Hepatocyte (in vitro differentiated cells): ENCODE measurements at regions not wholly inside any gene's neighbourhood (a gene's known extent, or its start where the extent isn't known, plus 50 kb on each side); places are given as distances from the start of the nearest gene placed in this dataset.
"Not testable (repeated sequence)": the region's sequence is repeated elsewhere in the genome, so short reads cannot be mapped to it uniquely, and the experiment has no call there.

Experiments used
- DNase-seq: peaks from one replicate; pipeline ENCODE4 v3.0.0-alpha.2; 2016; ENCODE audit warnings: low spot score
- H2AFZ ChIP-seq: fragments of 200-600 bp; sonication (generic); 2 replicates; pipeline ENCODE4 v1.6.0; 2016; ENCODE audit warnings: antibody characterized with exemption, mild to moderate bottlenecking
- H3K27ac ChIP-seq: fragments of 200-600 bp; sonication (generic); 2 replicates; pipeline ENCODE4 v1.5.1; 2016; ENCODE audit warnings: mild to moderate bottlenecking
- H3K27me3 ChIP-seq: fragments of 200-600 bp; sonication (generic); 2 replicates; pipeline ENCODE4 v1.6.1; 2016
- H3K36me3 ChIP-seq: fragments of 200-600 bp; sonication (generic); replicated peaks from 2 replicates; pipeline ENCODE4 v1.5.1; 2016; ENCODE audit warnings: low read depth; ENCODE audit not compliant: insufficient read depth
- H3K4me1 ChIP-seq: fragments of 200-600 bp; sonication (generic); 2 replicates; pipeline ENCODE4 v1.5.1; 2016; ENCODE audit warnings: mild to moderate bottlenecking, moderate library complexity; ENCODE audit not compliant: insufficient read depth
- H3K4me2 ChIP-seq: fragments of 200-600 bp; sonication (generic); 2 replicates; pipeline ENCODE4 v1.6.0; 2016
- H3K4me3 ChIP-seq: fragments of 200-600 bp; sonication (generic); 2 replicates; pipeline ENCODE4 v1.5.1; 2016; ENCODE audit warnings: mild to moderate bottlenecking
- H3K79me2 ChIP-seq: fragments of 200-600 bp; sonication (generic); 2 replicates; pipeline ENCODE4 v1.6.0; 2017; ENCODE audit warnings: mild to moderate bottlenecking
- H3K9me2 ChIP-seq: fragments of 200-600 bp; sonication (generic); replicated peaks from 2 replicates; pipeline ENCODE4 v1.6.0; 2017; ENCODE audit warnings: mild to moderate bottlenecking; ENCODE audit not compliant: insufficient read depth
- H3K9me3 ChIP-seq: fragments of 200-600 bp; sonication (generic); 2 replicates; pipeline ENCODE4 v1.5.1; 2016; ENCODE audit warnings: low read depth, mild to moderate bottlenecking
- H4K20me1 ChIP-seq: fragments of 200-600 bp; sonication (generic); 2 replicates; pipeline ENCODE4 v1.6.0; 2016; ENCODE audit warnings: mild to moderate bottlenecking; ENCODE audit not compliant: insufficient read depth, poor library complexity, severe bottlenecking
- EZH2 ChIP-seq: fragments of 200-600 bp; sonication (generic); IDR thresholded peaks from 2 replicates; pipeline ENCODE4 v1.6.1; 2016; ENCODE audit warnings: antibody characterized with exemption, mild to moderate bottlenecking, borderline replicate concordance
- EZH2phosphoT487 ChIP-seq: fragments of 200-600 bp; sonication (generic); IDR thresholded peaks from one replicate; pipeline ENCODE4 v1.6.1; 2018; ENCODE audit warnings: antibody characterized with exemption, mild to moderate bottlenecking, low read depth, moderate library complexity; ENCODE audit not compliant: unreplicated experiment, severe bottlenecking
- WGBS: methylation state at CpG from one replicate; pipeline ENCODE4 v1.1.6; 2016; ENCODE audit warnings: low lambda C conversion rate; ENCODE audit errors: missing lambda C conversion rate; 5-methylcytosine and 5-hydroxymethylcytosine counted together
- TF ChIP-seq, protein P1 (sequence below): fragments of 200-600 bp; sonication (generic); IDR thresholded peaks from 2 replicates; pipeline ENCODE4 v1.5.1; 2016; ENCODE audit warnings: antibody characterized with exemption, mild to moderate bottlenecking; ENCODE audit not compliant: poor library complexity

DNA sequence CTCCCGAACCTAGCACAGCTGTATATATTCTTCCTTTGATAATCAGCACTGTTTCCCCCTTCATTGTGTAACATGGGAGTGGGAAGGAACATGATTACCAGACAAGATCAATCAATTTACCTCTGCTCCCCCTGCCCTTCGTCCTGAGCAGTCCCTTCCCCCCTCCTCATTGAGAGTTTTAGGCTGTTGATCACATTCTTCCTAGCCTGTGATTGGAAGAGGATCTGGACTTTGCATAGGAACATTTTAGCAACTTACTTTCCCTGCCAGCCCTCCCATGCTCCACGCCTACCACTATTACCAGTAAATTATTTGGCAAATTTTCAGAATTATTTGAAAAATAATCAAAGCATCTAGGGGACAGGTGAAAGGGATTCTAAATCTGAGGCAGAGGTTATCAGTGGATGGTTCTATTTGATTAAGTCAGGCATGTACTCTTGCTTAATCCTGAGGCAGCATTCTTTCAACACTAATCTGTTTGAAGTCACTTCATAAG is 62.7 kb upstream of the ABCD3 start:
- Histone ChIP-seq H3K9me3 (no peaks in the 10 kb centered on the region), H3K79me2 (no peaks in the 10 kb centered on the region), H2AFZ (no peak overlapping the region), H3K4me1 (peaks cover 5% of the 10 kb centered on the region), H3K27ac (no peak overlapping the region), H3K4me2 (no peak overlapping the region), H3K4me3 (no peak overlapping the region), H3K36me3 (no peaks in the 10 kb centered on the region), H4K20me1 (no peaks in the 10 kb centered on the region), H3K27me3 (no peaks in the 10 kb centered on the region), H3K9me2 (no peaks in the 10 kb centered on the region)
- DNase-seq: no peak
- 54% methylated on average over 3 of the region's 3 CpGs for WGBS
- TF ChIP-seq, protein P1, sequence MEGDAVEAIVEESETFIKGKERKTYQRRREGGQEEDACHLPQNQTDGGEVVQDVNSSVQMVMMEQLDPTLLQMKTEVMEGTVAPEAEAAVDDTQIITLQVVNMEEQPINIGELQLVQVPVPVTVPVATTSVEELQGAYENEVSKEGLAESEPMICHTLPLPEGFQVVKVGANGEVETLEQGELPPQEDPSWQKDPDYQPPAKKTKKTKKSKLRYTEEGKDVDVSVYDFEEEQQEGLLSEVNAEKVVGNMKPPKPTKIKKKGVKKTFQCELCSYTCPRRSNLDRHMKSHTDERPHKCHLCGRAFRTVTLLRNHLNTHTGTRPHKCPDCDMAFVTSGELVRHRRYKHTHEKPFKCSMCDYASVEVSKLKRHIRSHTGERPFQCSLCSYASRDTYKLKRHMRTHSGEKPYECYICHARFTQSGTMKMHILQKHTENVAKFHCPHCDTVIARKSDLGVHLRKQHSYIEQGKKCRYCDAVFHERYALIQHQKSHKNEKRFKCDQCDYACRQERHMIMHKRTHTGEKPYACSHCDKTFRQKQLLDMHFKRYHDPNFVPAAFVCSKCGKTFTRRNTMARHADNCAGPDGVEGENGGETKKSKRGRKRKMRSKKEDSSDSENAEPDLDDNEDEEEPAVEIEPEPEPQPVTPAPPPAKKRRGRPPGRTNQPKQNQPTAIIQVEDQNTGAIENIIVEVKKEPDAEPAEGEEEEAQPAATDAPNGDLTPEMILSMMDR: no peak
- TF ChIP-seq EZH2phosphoT487: no peak
- TF ChIP-seq EZH2: no peak

DNA sequence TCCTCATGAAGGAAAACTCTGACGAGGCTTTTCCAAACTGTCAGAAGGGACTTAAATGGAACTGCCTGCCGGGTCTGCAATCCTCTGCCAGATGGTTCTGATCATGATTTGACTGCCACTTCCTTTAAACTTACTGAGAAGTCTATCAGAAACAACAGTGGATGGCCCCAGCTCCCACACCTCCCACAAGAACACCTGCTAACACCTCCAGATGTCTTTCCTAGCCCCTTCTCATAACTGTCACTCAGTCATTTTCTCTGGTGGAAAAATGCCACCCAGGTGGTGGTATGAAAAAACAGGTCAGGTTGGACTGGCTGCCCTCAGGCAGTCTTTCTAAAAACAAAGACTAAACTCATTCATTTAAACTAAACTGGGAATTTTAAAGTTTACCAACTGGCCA is 66.7 kb upstream of the ABCD3 start:
- Histone ChIP-seq H3K9me2 (no peaks in the 10 kb centered on the region), H3K27ac (no peak overlapping the region)

DNA sequence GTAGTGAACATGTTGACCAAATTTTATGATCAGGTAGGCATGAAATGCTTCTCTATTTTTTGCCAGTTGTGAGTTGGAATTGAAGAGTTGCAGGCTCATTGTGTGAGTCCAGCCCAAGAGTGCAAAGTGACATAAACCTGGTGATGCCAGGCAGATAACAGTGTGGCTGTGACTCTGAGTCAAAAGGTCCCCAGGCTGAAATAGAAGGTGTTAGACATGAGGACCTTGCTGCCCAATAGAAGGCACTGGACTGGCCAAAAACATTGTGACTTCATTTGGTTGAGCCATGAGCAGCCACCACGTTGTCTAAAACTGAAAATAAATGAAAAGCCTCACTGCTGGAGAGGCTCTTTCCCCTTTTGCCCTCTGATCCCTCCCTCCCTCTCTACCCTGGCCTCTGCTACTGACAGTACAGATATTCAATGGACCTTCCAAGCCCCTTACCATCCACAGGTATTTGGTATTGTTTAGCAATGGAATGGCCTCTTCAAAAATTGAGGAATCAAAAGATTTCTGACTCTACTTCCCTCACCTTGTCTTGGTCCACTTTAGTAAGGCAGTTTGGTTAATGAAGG is 67.8 kb upstream of the ABCD3 start:
- 69% methylated on average over 1 of the region's 1 CpG for WGBS
- no peaks in the 10 kb centered on the region for H3K36me3 ChIP-seq
- TF ChIP-seq, protein P1: no peak
- TF ChIP-seq EZH2 (no peak), EZH2phosphoT487 (no peak)
- H3K4me3 ChIP-seq: no peak overlapping the region
- H3K9me3 ChIP-seq: no peaks in the 10 kb centered on the region
- no peaks in the 10 kb centered on the region for H3K9me2 ChIP-seq
- no peaks in the 10 kb centered on the region for H3K79me2 ChIP-seq
- peaks cover 5% of the 10 kb centered on the region for H3K4me1 ChIP-seq
- DNase-seq: no peak
- H3K4me2 ChIP-seq: no peak overlapping the region
- no peaks in the 10 kb centered on the region for H4K20me1 ChIP-seq
- no peak overlapping the region for H3K27ac ChIP-seq
- no peak overlapping the region for H2AFZ ChIP-seq
- no peaks in the 10 kb centered on the region for H3K27me3 ChIP-seq

More for the DNA sequence above, 66.7 kb upstream of the ABCD3 start:
- WGBS: 37% methylated on average over 2 of the region's 2 CpGs
- Histone ChIP-seq H3K4me3 (no peak overlapping the region), H3K4me1 (peaks cover 5% of the 10 kb centered on the region), H3K4me2 (no peak overlapping the region), H4K20me1 (no peaks in the 10 kb centered on the region), H3K9me3 (no peaks in the 10 kb centered on the region), H2AFZ (no peak overlapping the region), H3K36me3 (no peaks in the 10 kb centered on the region), H3K27me3 (no peaks in the 10 kb centered on the region), H3K79me2 (no peaks in the 10 kb centered on the region)
- DNase-seq: no peak
- TF ChIP-seq EZH2phosphoT487 (no peak), EZH2 (no peak)
- TF ChIP-seq, protein P1: no peak

DNA sequence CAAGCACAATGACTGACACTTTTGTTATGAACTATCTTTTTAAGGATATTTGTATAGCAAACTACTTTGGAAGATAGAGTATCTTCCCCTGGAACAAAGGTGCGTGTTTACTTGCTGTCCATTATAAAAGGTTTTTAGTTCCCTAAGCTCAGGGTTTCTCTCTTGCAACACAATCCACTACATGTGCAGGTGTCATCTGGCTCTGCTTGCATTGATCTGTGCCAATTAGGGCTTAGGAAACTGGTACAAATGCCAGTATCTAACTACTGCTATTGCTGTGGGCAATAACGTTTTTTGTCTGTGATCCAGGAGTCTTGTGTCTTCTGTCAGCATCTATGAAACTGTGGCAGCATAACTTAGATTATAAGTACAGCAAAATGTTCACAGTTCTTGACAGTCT is 68.3 kb upstream of the ABCD3 start:
- Histone ChIP-seq H3K27ac (no peak overlapping the region), H3K4me2 (no peak overlapping the region), H3K79me2 (no peaks in the 10 kb centered on the region), H4K20me1 (no peaks in the 10 kb centered on the region), H3K4me1 (peaks cover 5% of the 10 kb centered on the region), H3K9me3 (no peaks in the 10 kb centered on the region), H2AFZ (no peak overlapping the region), H3K9me2 (no peaks in the 10 kb centered on the region), H3K4me3 (no peak overlapping the region), H3K27me3 (no peaks in the 10 kb centered on the region), H3K36me3 (no peaks in the 10 kb centered on the region)
- TF ChIP-seq, protein P1: no peak
- TF ChIP-seq EZH2 (no peak), EZH2phosphoT487 (no peak)
- WGBS: 83% methylated on average over 2 of the region's 2 CpGs
- DNase-seq: no peak

DNA sequence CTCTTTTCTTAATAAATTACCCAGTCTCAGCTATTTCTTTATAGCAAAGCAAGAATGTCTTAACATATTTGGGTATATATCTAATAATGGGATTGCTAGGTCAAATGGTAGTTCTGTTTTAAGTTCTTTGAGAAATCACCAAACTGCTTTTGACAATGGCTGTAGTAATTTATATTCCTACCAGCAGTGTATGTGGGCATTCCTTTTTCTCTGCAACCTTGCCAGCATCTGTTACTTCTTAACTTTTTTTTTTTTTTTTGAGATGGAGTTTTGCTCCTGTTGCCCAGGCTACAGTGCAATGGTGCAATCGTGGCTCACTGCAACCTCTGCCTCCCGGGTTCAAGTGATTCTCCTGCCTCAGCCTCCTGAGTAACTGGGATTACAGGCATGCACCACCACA is 69.8 kb upstream of the ABCD3 start:
- H3K4me2 ChIP-seq, H4K20me1 ChIP-seq, H3K4me1 ChIP-seq, H3K27me3 ChIP-seq, H3K79me2 ChIP-seq, DNase-seq, H3K9me3 ChIP-seq, H3K4me3 ChIP-seq, H2AFZ ChIP-seq, H3K27ac ChIP-seq, H3K9me2 ChIP-seq, H3K36me3 ChIP-seq: not testable (repeated sequence)
- WGBS: 87% methylated on average over 2 of the region's 2 CpGs
